ENCODE measurements at regions not wholly inside any gene's neighbourhood (a gene's known extent, or its start where the extent isn't known, plus 50 kb on each side); places are given as distances from the start of the nearest gene placed in this dataset.
"Not testable (repeated sequence)": the region's sequence is repeated elsewhere in the genome, so short reads cannot be mapped to it uniquely, and the experiment has no call there.

- no peak for FAIRE-seq
These were observed 103.1 kb downstream of the VGLL3 start for GRCh38 chr3:86887876-86888275.

GRCh38 chr3:86880066-86880465 lies 110.9 kb downstream of the VGLL3 start:
- no peak for FAIRE-seq

DNA sequence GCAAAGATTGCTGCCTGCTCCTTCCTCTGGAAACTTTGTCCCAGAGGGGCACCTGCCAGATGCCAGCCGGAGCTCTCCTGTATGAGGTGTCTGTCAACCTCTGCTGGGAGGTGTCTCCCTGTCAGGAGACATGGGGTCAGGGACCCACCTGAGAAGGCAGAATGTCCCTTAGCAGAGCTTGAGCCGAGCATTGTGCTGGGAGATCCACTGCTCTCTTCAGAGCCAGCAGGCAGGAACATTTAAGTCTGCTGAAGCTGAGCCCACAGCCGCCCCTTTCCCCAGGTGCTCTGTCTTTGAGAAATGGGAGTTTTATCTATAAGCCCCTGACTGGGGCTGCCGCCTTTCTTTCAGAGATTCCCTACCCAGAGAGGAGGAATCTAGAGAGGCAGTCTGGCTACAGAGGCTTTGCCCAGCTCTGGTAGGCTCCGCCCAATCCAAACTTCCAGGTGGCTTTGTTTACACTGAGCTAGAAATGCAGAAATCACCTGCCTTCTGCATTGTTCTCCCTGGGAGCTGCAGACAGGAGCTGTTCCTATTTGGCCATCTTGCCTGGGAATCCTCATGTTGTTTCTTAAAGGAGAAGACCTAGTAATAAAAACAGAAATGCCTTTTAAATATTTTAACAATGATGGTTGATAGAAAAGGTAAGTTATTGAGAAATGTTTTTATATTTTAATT lies 114.3 kb downstream of the VGLL3 start:
- not testable (repeated sequence) for FAIRE-seq

- not testable (repeated sequence) for FAIRE-seq
These were observed 116.2 kb downstream of the VGLL3 start for GRCh38 chr3:86874790-86875189.

DNA sequence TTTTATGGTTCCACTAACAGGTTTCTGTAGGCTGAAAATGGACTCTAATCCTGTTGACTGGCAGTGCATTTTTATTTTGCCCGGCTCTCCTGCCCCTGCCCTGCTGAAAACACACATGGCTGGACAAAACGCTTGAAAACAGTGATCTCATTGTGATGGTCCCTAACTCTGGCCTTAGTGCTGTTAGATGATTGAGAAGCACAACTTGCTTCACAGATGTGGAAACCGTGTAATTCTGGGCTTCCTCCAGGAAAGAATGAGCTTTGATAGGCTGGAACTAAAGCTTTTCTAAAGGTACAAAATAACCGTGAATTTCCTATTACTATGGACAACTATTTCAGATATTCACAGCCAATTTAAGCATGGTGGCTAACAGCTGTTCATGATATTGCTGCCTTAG lies 121.4 kb downstream of the VGLL3 start:
- FAIRE-seq = no peak

DNA sequence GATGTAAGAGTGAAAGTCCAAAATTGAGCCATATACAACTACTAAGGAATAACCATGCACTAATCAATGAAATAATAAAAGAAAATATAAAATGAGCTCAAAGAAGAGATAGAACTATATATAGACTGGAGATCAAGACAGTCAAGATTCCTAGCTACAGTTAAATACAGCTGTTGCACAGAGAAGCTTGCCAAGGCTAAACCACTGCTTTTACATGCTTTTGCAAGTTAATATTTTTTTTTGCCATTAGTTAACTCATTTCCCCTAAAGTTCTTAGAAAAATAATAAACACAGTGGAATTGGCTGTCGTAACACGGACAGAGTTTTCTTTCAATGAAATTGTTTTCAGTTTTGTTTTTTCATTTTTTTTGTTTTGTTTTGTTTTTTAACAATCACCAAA lies 123.0 kb downstream of the VGLL3 start:
- FAIRE-seq = no peak

DNA sequence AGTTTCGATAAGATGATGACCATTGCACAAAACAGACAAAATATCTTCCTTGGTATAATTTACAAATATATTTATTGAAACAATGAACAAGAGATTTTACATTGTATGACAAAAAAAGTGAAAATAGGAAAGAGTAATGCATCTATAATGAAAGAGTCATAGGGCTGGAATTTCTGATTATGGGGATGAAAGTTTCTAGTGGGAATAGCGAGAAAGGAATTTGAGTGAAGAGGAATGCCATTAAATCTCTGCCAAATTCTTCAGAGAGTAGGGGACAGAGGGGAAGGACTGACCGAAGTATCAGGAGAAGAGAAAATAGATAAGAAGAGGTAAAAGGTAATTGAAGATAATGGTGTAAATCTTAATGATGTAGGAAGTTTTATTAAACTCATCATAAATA lies 125.4 kb downstream of the VGLL3 start:
- no peak for FAIRE-seq

DNA sequence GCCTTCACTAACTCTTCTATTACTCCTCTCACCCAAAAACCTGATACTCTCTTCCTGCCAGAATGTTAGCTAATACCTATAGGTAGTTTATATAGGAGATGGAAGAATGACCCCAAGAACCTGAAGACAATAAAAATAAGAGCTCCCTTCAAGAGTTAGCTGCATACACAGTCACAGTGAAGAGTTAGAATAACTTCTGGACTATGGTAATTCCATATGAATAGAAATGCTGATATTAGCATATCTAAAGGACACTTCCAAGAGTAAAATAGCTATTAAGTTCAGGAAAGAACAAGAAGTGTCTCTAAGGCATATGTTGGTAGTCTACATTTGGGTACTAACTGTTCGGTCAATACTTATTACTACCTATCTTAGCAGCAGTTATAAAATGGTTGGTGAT lies 134.2 kb downstream of the VGLL3 start:
- FAIRE-seq = no peak

GRCh38 chr3:86849991-86850390 lies 141.0 kb downstream of the VGLL3 start:
- no peak for FAIRE-seq

GRCh38 chr3:86845726-86846125 lies 145.2 kb downstream of the VGLL3 start:
- FAIRE-seq = no peak

DNA sequence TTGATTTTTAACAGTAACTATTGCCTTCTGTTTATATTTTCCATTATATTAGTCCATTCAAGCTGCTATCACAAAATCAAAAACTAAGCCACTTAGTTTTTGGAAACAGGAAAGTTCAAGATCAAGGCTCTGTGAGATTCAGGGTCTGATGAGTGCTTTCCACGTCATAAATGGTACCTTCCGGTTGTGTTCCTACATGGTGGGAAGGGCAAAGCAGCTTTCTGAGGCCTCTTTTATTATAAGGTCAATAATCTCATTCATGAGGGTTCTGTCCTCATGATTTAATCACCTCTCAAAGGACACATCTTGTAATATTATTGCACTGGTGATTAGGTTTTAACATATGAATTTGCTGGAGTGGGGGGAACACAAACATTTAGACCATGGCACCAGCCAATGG lies 152.0 kb downstream of the VGLL3 start:
- FAIRE-seq = no peak

- FAIRE-seq = no peak
These were observed 153.1 kb downstream of the VGLL3 start for GRCh38 chr3:86837871-86838270.

- FAIRE-seq = no peak
These were observed 160.4 kb downstream of the VGLL3 start for GRCh38 chr3:86830566-86830965.

GRCh38 chr3:86828751-86829150 lies 162.2 kb downstream of the VGLL3 start:
- FAIRE-seq = no peak

- FAIRE-seq = not testable (repeated sequence)
These were observed 163.4 kb downstream of the VGLL3 start for GRCh38 chr3:86827582-86827981.

DNA sequence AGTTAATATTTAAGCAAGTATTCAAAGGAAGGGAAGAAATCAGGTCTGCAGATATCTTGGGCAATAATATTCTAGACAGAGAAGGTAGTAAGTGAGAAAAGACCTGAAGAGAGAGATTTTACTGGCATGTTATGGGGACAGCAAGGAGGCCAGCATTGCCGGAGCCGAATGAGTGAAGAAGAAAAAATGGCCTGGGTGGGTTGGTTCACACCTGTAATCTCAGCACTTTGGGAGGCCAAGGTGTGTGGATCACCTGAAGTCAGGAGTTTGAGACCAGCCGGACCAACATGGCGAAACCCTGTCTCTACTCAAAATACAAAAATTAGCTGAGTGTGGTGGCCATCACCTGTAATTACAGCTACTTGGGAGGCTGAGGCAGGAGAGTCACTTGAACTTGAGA lies 164.7 kb downstream of the VGLL3 start:
- FAIRE-seq = no peak

GRCh38 chr3:86815880-86816279 lies 175.1 kb downstream of the VGLL3 start:
- FAIRE-seq = no peak

GRCh38 chr3:86814918-86815655 lies 175.9 kb downstream of the VGLL3 start:
- FAIRE-seq = no peak

DNA sequence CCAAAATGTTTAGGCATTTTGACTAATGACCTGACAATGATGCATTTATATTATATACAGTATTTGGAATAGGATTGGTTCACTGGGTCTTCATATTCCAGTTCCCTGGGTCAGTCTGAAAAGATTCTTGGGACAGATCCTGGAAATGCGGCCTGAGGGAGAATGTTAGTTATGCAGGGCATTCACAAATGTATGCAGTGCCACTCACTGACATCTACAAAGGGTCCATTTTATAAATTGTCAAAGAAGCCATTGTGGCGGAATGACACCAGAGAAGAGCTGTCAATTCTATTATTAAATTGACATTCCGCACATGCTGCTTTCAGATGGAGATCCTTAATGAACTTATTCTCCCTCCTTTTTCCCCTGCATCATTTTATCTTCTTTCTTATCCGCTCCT lies 176.6 kb downstream of the VGLL3 start:
- no peak for FAIRE-seq

- no peak for FAIRE-seq
These were observed 189.0 kb downstream of the VGLL3 start for GRCh38 chr3:86801921-86802320.

GRCh38 chr3:86801066-86801465 lies 189.9 kb downstream of the VGLL3 start:
- peak; percentile 39 for FAIRE-seq

- FAIRE-seq = no peak
These were observed 190.8 kb downstream of the VGLL3 start for GRCh38 chr3:86800116-86800515.

DNA sequence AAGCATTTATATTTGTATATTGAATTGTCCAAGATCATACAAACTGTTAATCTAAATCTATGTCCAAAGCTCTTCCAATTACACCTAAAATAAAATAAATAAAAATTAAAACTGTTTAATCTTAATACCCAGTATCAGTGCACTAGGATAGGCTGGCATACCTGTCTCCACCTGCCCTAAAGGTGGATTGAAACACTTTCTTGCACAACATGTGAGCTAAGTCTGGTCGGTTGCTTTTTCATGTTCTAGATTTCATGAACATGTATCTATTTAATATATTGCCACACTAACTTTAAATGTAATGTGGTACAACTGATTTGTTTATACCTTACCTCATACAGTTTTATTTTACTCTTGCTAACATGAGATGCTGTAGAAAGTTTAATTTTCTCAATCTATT lies 193.0 kb downstream of the VGLL3 start:
- FAIRE-seq = no peak

- no peak for FAIRE-seq
These were observed 196.4 kb downstream of the VGLL3 start for GRCh38 chr3:86794361-86795065.

Measured in TTC549 (cell line).